DMS153 (cell line): ENCODE measurements at regions not wholly inside any gene's neighbourhood (a gene's known extent, or its start where the extent isn't known, plus 50 kb on each side); places are given as distances from the start of the nearest gene placed in this dataset.

ENCODE experiments used
- DNase-seq: peaks from one replicate; lab custom pipeline; 2025; lab: John Stamatoyannopoulos, UW

DNA sequence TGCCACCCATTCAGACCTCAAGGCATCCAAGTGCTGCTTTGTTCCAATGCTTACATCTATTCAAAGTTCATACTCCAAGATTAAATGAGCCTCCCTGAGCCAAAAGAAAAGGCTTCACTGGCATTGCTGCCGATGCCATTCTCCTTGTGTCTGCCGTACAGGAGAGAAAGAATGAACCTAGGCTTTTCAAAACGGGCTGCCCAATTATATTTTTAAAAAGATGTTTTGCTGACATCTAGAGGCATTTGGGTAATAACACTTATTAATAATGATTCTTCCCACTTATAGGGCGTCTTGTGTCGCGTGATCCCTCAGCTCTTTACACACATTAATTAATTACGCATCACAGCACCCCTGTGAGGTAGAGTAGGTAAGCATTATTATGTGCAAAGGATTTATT, 545.6 kb downstream of the PKHD1 start:
- peak; percentile 42 for DNase-seq

DNA sequence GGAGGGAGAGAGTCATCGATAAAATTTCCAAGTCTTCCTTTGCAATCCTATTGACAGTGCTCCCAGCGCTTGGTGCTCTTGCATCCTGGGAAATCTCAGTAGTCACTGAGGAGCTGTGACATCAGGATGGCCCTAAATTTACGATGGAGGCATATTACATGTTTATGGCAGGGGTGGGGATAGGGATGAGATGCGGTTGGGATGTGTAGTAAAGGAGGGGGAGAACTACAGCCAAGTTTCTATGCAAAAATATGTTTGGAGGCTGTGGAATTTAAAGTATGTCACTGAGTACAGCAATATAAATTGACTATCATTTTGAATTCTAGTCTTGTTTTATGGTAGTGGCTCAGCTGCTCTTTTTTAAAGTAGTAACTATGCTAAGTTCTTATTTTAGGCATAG, 544.9 kb downstream of the PKHD1 start:
- no peak for DNase-seq

DNA sequence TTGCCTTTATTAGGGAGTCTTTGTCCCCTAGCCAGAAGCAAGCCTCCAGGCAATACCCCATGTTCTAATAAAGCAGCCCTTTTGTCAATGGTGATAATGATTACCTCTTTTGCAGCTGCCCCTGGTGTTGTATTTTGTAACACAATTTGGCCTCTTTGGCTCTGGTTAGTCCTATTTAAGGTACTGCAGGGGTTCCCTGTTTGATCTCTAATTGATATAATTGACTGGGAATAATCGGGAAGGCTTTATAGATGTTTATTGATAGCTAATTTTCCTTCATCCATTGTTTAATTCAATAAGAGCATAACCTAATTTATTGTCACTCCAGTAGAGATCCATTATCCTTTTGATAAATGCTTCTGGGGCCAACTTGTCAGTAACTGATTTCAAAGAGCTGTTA, 537.2 kb downstream of the PKHD1 start:
- no peak for DNase-seq

DNA sequence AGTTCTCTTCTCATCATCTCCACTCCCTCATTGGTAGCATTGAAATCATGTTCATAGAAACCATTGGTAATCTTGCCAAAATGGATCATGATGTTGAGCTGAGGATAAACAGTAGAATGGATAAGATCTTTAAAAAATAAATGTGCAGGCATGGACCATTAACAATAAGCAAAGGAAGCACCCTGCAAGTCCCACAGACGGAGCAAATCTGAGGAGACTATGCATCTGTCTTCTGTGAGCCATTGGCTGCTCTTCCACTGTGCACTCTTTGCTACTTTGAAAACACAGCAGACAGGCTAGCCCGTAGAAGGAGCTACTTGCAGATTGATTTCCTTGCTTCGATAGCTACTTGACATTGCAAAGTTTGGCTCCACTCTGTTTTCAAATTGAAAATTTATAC, 535.0 kb downstream of the PKHD1 start:
- DNase-seq, result no peak

DNA sequence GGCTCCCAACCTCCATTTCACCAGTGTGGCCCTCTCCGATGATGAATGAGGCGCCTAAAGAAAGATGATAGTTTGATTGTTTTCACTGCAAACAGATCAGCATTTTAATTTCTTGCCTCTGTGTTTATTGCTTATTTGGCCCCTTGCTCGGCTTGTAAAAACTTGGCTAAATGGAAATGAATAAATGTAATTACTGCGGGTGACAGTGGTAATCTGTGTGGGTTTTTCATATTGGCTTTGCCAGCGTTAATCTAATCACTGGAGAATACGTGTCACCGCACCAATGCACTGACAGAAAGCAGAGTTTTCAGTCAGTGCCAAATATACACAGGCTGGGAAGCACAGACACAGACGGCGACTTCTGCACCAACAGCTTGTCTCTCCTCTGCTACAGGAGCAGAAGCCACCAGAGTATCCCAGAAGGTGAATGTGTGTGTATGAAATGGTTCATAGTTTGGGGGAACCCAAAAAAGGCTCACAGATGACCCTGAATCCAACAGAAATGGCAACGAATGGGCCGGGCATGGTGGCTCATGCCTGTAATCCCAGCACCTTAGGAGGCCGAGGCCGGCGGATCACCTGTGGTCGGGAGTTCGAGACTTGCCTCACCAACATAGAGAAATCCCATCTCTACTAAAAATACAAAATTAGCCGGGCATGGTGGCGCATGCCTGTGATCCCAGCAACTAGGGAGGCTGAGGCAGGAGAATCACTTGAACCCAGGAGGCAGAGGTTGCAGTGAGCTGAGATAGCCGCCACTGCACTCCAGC, 534.0 kb downstream of the PKHD1 start:
- no peak for DNase-seq

DNA sequence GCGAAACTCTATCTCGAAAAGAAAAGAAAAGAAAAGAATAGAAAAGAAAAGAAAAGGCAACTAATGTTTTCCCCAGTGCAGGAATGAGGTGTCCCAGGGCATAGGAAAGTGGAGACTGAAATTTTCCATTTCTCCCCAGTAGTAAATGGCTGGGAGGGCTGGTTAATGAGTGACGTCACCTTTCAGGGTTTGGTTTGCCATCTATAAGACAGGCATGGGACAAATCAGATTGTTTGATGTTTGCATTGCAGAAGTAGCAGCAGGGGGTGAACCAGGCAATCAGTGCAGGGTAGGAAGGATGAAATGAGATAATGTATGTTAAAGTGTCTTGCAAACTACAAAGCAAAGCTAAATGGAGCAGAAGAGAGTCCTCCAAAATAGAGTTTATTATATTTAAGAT, 533.4 kb downstream of the PKHD1 start:
- no peak for DNase-seq

DNA sequence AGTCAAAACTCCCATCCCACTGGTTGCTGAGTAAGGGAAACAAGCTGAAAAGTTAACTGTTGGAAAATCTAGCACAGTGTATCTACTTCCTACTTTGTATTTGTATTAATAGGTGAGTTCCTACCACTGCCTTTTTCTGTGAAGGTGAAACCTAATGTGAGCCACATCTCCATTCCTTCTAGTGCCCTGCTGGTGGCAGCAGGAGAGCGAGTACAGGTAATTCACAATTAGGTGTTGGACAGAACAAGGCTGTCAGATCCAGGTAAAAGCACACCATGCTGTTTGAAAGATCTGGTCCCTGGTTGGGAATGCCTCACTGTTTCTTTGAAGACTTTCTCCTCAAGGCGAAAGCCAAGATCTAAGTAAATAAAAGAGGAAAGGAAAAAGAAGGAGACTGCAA, 528.4 kb downstream of the PKHD1 start:
- peak; percentile 62 for DNase-seq

DNA sequence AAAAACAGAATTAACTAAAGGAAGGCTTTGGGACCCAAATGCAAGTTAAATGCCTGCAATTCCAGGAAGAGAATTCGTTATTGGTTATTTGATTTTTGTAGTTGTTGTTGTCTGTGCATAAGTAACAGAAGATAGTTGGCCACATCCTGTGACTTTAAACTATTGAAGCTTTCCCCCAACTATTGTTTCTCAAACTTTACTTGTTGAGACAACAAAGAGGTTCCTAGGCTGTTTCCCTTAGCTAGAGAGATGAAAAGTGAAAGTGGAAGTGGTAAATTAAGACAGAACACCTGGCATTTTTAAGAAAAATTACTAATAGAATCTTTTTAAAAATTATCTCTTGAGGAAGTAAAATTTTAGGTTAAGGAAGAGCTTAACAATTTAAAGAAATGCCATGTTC, 525.2 kb downstream of the PKHD1 start:
- no peak for DNase-seq
